ENCODE measurements at regions not wholly inside any gene's neighbourhood (a gene's known extent, or its start where the extent isn't known, plus 50 kb on each side); places are given as distances from the start of the nearest gene placed in this dataset.

- TF ChIP-seq CTCF (conservative IDR thresholded peaks at IDR 0.05 in 1 of 2, IDR thresholded peaks at IDR 0.05 in 1 of 2; ENCODE audit: extremely low read depth in 1 of 2, insufficient read depth in 1 of 2, low read depth in 1 of 2, low read length in 2 of 2) (no peak), EZH2 (IDR thresholded peaks at IDR 0.05; ENCODE audit: borderline replicate concordance, low read length) (no peak)
Observed at GRCh38 chr5:174433098-174433497, 291.3 kb upstream of the MSX2 start.

Measured in mammary epithelial cell (primary cell).